ENCODE measurements at regions not wholly inside any gene's neighbourhood (a gene's known extent, or its start where the extent isn't known, plus 50 kb on each side); places are given as distances from the start of the nearest gene placed in this dataset.

GRCh38 chr10:21285742-21286331 lies 239.6 kb downstream of the SKIDA1 start:
- TF ChIP-seq EZH2 (IDR thresholded peaks at IDR 0.05) = no peak
- no peak for TF ChIP-seq POLR2AphosphoS5 (IDR thresholded peaks at IDR 0.05; ENCODE audit: borderline replicate concordance, low read depth, low read length)
- TF ChIP-seq FOXP2 (optimal IDR thresholded peaks at IDR 0.05; ENCODE audit: control extremely low read depth, extremely low read length, insufficient read depth) = no peak

Data from SK-N-MC (cell line).